ENCODE measurements at regions not wholly inside any gene's neighbourhood (a gene's known extent, or its start where the extent isn't known, plus 50 kb on each side); places are given as distances from the start of the nearest gene placed in this dataset.

DNA sequence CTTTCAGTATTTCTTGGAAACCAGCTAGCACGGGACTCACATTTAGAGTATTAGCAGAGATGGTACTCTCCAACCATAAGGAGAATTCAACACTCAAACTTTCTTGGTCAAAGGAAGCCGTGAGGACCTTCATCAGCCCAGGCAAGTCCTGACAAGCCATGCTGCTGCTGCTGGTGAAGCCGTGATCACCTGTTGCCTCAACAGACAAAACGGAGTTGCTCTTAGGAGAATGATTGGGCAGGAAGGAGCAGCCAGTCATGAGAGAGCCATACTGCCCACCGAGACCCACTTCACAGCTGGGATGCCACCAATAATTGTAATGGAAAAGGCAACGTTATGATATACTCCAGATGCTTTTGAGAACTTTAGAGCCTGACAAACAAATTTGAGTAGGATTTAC lies 60.8 kb upstream of the PLPP4 start:
- intact Hi-C loops (cut with micrococcal nuclease; ENCODE audit: unreplicated experiment), result no loop called here
- no peak overlapping the region for H3K27ac Mint-ChIP-seq (ENCODE audit: unreplicated experiment)
- H3K27me3 Mint-ChIP-seq (ENCODE audit: insufficient read depth, unreplicated experiment), result peaks cover 6% of the 10 kb centered on the region
- H3K9me3 Mint-ChIP-seq (ENCODE audit: unreplicated experiment), result no peaks in the 10 kb centered on the region
- no peak for DNase-seq
- Histone ChIP-seq H3K36me3 (ENCODE audit: control insufficient read depth, insufficient read depth, low read length) (no peaks in the 10 kb centered on the region), H3K4me3 (ENCODE audit: low read depth, low read length) (no peak overlapping the region), H3K4me1 (no peaks in the 10 kb centered on the region), H3K9me3 (no peaks in the 10 kb centered on the region), H3K27me3 (replicated peaks; ENCODE audit: control insufficient read depth, insufficient read depth, low read length) (no peaks in the 10 kb centered on the region)
- H3K36me3 Mint-ChIP-seq (ENCODE audit: insufficient read depth, unreplicated experiment), result no peaks in the 10 kb centered on the region
- no peaks in the 10 kb centered on the region for H3K4me1 Mint-ChIP-seq (ENCODE audit: low read depth, unreplicated experiment)
- no TSS peak for BruUV-seq (replicated peaks)
- CTCF ChIA-PET, result no interaction called here
- TF ChIP-seq, protein P1, sequence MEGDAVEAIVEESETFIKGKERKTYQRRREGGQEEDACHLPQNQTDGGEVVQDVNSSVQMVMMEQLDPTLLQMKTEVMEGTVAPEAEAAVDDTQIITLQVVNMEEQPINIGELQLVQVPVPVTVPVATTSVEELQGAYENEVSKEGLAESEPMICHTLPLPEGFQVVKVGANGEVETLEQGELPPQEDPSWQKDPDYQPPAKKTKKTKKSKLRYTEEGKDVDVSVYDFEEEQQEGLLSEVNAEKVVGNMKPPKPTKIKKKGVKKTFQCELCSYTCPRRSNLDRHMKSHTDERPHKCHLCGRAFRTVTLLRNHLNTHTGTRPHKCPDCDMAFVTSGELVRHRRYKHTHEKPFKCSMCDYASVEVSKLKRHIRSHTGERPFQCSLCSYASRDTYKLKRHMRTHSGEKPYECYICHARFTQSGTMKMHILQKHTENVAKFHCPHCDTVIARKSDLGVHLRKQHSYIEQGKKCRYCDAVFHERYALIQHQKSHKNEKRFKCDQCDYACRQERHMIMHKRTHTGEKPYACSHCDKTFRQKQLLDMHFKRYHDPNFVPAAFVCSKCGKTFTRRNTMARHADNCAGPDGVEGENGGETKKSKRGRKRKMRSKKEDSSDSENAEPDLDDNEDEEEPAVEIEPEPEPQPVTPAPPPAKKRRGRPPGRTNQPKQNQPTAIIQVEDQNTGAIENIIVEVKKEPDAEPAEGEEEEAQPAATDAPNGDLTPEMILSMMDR (IDR thresholded peaks at IDR 0.05; ENCODE audit: insufficient read depth in 1 of 2, low read depth in 1 of 2, low read length in 1 of 2, severe bottlenecking in 1 of 2, unreplicated experiment in 1 of 2), result no peak
- POLR2A ChIA-PET, result no interaction called here
- H3K4me3 Mint-ChIP-seq (ENCODE audit: unreplicated experiment), result no peak overlapping the region

DNA sequence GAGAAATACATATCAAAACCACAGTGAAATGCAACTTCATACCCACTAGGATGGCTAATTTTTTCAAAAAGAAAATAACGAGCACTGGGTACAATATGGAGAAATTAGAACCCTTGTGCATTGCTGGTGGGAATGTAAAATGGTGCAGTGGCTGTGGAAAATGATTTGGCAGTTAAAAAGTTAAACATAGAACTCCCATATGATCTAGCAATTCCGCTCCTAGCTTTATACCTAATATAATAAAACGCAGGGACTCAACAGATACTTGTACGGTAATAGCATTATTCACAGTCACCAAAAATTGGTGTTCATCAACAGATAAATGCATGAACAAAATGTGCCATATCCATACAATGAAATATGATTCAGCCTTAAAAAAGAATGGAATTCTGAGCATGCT lies 58.8 kb upstream of the PLPP4 start:
- ChIA-PET CTCF (no interaction called here), POLR2A (no interaction called here)
- no peaks in the 10 kb centered on the region; the same call in 1 of the 2 replicates for H3K27me3 ChIP-seq (replicated peaks; ENCODE audit: control insufficient read depth, insufficient read depth, low read length)
- Mint-ChIP-seq H3K4me1 (ENCODE audit: low read depth, unreplicated experiment) (no peaks in the 10 kb centered on the region), H3K4me3 (ENCODE audit: unreplicated experiment) (no peak overlapping the region), H3K27me3 (ENCODE audit: insufficient read depth, unreplicated experiment) (peaks cover 6% of the 10 kb centered on the region), H3K36me3 (ENCODE audit: insufficient read depth, unreplicated experiment) (no peaks in the 10 kb centered on the region), H3K9me3 (ENCODE audit: unreplicated experiment) (no peaks in the 10 kb centered on the region), H3K27ac (ENCODE audit: unreplicated experiment) (no peak overlapping the region)
- H3K9me3 ChIP-seq, result no peaks in the 10 kb centered on the region
- no TSS peak for BruUV-seq (replicated peaks)
- TF ChIP-seq, protein P1 (IDR thresholded peaks at IDR 0.05; ENCODE audit: insufficient read depth in 1 of 2, low read depth in 1 of 2, low read length in 1 of 2, severe bottlenecking in 1 of 2, unreplicated experiment in 1 of 2), result no peak
- H3K4me3 ChIP-seq (ENCODE audit: low read depth, low read length), result no peak overlapping the region
- H3K4me1 ChIP-seq, result no peaks in the 10 kb centered on the region
- no peak for DNase-seq
- no peaks in the 10 kb centered on the region for H3K36me3 ChIP-seq (ENCODE audit: control insufficient read depth, insufficient read depth, low read length)
- intact Hi-C loops (cut with micrococcal nuclease; ENCODE audit: unreplicated experiment), result no loop called here

DNA sequence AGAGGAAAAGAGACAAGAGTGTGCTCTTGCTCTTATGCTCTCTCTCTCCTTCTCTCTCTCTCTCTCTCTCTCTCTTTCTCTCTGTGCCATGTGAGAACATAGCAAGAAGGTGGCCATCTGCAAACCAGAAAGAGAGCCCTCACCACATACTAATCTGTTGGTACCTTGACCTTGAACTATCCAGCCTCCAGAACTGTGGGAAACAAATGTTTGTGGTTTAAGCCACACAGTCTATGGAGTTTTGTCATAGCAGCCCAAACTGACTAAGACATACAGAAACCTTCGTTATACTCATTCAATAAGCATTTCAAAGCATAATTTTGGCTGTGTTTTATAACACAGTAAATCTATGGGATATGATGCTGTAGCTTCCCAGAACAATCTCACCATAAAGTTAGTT lies 56.4 kb upstream of the PLPP4 start:
- TF ChIP-seq, protein P1 (IDR thresholded peaks at IDR 0.05; ENCODE audit: insufficient read depth in 1 of 2, low read depth in 1 of 2, low read length in 1 of 2, severe bottlenecking in 1 of 2, unreplicated experiment in 1 of 2), result no peak
- Histone ChIP-seq H3K36me3 (ENCODE audit: control insufficient read depth, insufficient read depth, low read length) (no peaks in the 10 kb centered on the region), H3K4me3 (ENCODE audit: low read depth, low read length) (no peak overlapping the region), H3K27me3 (replicated peaks; ENCODE audit: control insufficient read depth, insufficient read depth, low read length) (no peaks in the 10 kb centered on the region; the same call in 1 of the 2 replicates), H3K9me3 (no peaks in the 10 kb centered on the region), H3K4me1 (no peaks in the 10 kb centered on the region)
- peaks cover 2% of the 10 kb centered on the region for H3K27me3 Mint-ChIP-seq (ENCODE audit: insufficient read depth, unreplicated experiment)
- DNase-seq, result no peak
- H3K9me3 Mint-ChIP-seq (ENCODE audit: unreplicated experiment), result no peaks in the 10 kb centered on the region
- ChIA-PET CTCF (no interaction called here), POLR2A (no interaction called here)
- intact Hi-C loops (cut with micrococcal nuclease; ENCODE audit: unreplicated experiment), result no loop called here
- no peaks in the 10 kb centered on the region for H3K36me3 Mint-ChIP-seq (ENCODE audit: insufficient read depth, unreplicated experiment)
- H3K4me3 Mint-ChIP-seq (ENCODE audit: unreplicated experiment), result no peak overlapping the region
- H3K27ac Mint-ChIP-seq (ENCODE audit: unreplicated experiment), result no peak overlapping the region
- no peaks in the 10 kb centered on the region for H3K4me1 Mint-ChIP-seq (ENCODE audit: low read depth, unreplicated experiment)
- no TSS peak for BruUV-seq (replicated peaks)

Data from Caco-2 (cell line).